ENCODE measurements at regions not wholly inside any gene's neighbourhood (a gene's known extent, or its start where the extent isn't known, plus 50 kb on each side); places are given as distances from the start of the nearest gene placed in this dataset.

GRCh38 chr6:44656691-44657090 is 269.2 kb downstream of the CDC5L start:
- TF ChIP-seq CTCF (conservative IDR thresholded peaks at IDR 0.05; ENCODE audit: low read length) = no peak
- TF ChIP-seq EZH2phosphoT487 (IDR thresholded peaks at IDR 0.05; ENCODE audit: borderline replicate concordance, low read depth, low read length) = no peak
